ENCODE measurements at regions not wholly inside any gene's neighbourhood (a gene's known extent, or its start where the extent isn't known, plus 50 kb on each side); places are given as distances from the start of the nearest gene placed in this dataset.

GRCh38 chr2:11092701-11093335 lies 62.4 kb upstream of the SLC66A3 start:
- Histone ChIP-seq H3K23ac (ENCODE audit: insufficient read length) (no peak overlapping the region), H3K4me1 (replicated peaks in 1 of 4; ENCODE audit: control insufficient read depth in 3 of 4, insufficient read depth in 4 of 4, low read length in 3 of 4) (peaks cover 0 to 4% (median 1%) of the 10 kb centered on the region in 4 experiments; a peak in 3 of 7 replicates), H2AFZ (ENCODE audit: low read length) (peak overlapping the region; percentile 89; the same call in 1 of the 2 replicates), H3K4ac (replicated peaks; ENCODE audit: insufficient read length, low read depth, low read length) (no peak overlapping the region), H2BK15ac (ENCODE audit: low read length) (no peak overlapping the region), H3K56ac (replicated peaks; ENCODE audit: insufficient read length, low read depth, low read length) (no peak overlapping the region), H3K9ac (replicated peaks in 1 of 4; ENCODE audit: extremely low read depth in 1 of 4, low read depth in 3 of 4, low read length in 3 of 4) (no peak overlapping the region), H4K5ac (ENCODE audit: insufficient read length, low read depth, low read length) (no peak overlapping the region), H4K91ac (replicated peaks; ENCODE audit: insufficient read length, low read length) (no peak overlapping the region), H3K4me3 (ENCODE audit: extremely low read depth in 1 of 4, insufficient read depth in 2 of 4, low read depth in 3 of 4, low read length in 4 of 4) (no peak overlapping the region), H3K4me2 (ENCODE audit: insufficient read depth in 1 of 2, low read depth in 2 of 2, low read length in 2 of 2) (no peak overlapping the region), H3K27me3 (replicated peaks in 1 of 4; ENCODE audit: control insufficient read depth in 3 of 4, extremely low read depth in 1 of 4, insufficient read depth in 3 of 4, low read length in 3 of 4) (no peaks in the 10 kb centered on the region), H4K20me1 (replicated peaks in 1 of 2; ENCODE audit: control insufficient read depth in 1 of 2, insufficient read depth in 2 of 2, low read length in 2 of 2) (no peaks in the 10 kb centered on the region), H3K9me3 (ENCODE audit: insufficient read depth in 2 of 2, low read depth in 1 of 2, low read length in 1 of 2) (no peaks in the 10 kb centered on the region), H2BK12ac (ENCODE audit: low read depth, low read length) (no peak overlapping the region), H3K14ac (ENCODE audit: insufficient read length) (no peak overlapping the region), H3K79me2 (ENCODE audit: control insufficient read depth in 1 of 2, insufficient read depth in 2 of 2, low read length in 2 of 2) (no peaks in the 10 kb centered on the region), H3K23me2 (ENCODE audit: low read depth, low read length) (no peaks in the 10 kb centered on the region), H3K79me1 (ENCODE audit: low read depth, low read length) (no peaks in the 10 kb centered on the region; the same call in 1 of the 2 replicates), H2AK5ac (ENCODE audit: low read depth, low read length) (no peak overlapping the region), H2BK20ac (ENCODE audit: low read length) (no peak overlapping the region), H3K18ac (ENCODE audit: extremely low read depth, low read length) (no peak overlapping the region), H4K8ac (ENCODE audit: extremely low read depth, insufficient read depth, low read length) (no peak overlapping the region; the same call in 1 of the 2 replicates), H3K27ac (ENCODE audit: low read depth, low read length) (no peak overlapping the region), H2BK120ac (replicated peaks; ENCODE audit: low read depth, low read length) (no peak overlapping the region), H2BK5ac (ENCODE audit: low read depth, low read length) (no peak overlapping the region), H3K36me3 (ENCODE audit: control insufficient read depth in 2 of 4, insufficient read depth in 4 of 4, low read length in 3 of 4) (no peaks in the 10 kb centered on the region)
- ChIA-PET POLR2A (ENCODE audit: partially characterized antibody) (no interaction called here), CTCF (ENCODE audit: partially characterized antibody) (interaction anchor here (0.7 to 5.1 kb wide), 11 partner anchors 9 to 489 kb away, joined by 3 to 23 read pairs (median 3); a partner anchor contains a TSS)
- TF ChIP-seq CBX8 (IDR thresholded peaks at IDR 0.05; ENCODE audit: borderline replicate concordance, low read depth, low read length) = no peak
- no peak for TF ChIP-seq CBX5 (IDR thresholded peaks at IDR 0.05; ENCODE audit: low read depth, low read length)
- TF ChIP-seq RBBP5 (IDR thresholded peaks at IDR 0.05; ENCODE audit: borderline replicate concordance, low read depth, low read length) = no peak
- no peak for TF ChIP-seq KDM4A (IDR thresholded peaks at IDR 0.05; ENCODE audit: low read depth, low read length, severe bottlenecking)
- no peak for TF ChIP-seq GABPA (IDR thresholded peaks at IDR 0.05; ENCODE audit: borderline replicate concordance, insufficient read depth, low read length)
- no peak for TF ChIP-seq MAFK (IDR thresholded peaks at IDR 0.05; ENCODE audit: low read depth, low read length)
- no peak for TF ChIP-seq NRF1 (IDR thresholded peaks at IDR 0.05; ENCODE audit: low read depth, low read length)
- TF ChIP-seq YY1 (IDR thresholded peaks at IDR 0.05; ENCODE audit: low read depth, low read length) = no peak
- no peak for TF ChIP-seq E2F6 (IDR thresholded peaks at IDR 0.05)
- TF ChIP-seq FOSL1 (IDR thresholded peaks at IDR 0.05; ENCODE audit: insufficient read depth, low read depth, low read length) = no peak
- WGBS, 2 experiments (ENCODE audit: extremely low coverage in 1 of 2, insufficient coverage in 1 of 2, insufficient read length in 1 of 2, insufficient replicate concordance in 2 of 2, low coverage in 1 of 2, low lambda C conversion rate in 2 of 2, missing lambda C conversion rate in 1 of 2) = 74% methylated on average over 4 of the region's 5 CpGs; no CpG with 5 or more reads in 1 of the 2 experiments
- no peak for DNase-seq (ENCODE audit: low read depth in 1 of 2, low spot score in 2 of 2)
- no peak for FAIRE-seq

Measured in H1 (cell line).